H1 (cell line): ENCODE measurements at regions not wholly inside any gene's neighbourhood (a gene's known extent, or its start where the extent isn't known, plus 50 kb on each side); places are given as distances from the start of the nearest gene placed in this dataset.

Source experiments
- CTCF ChIA-PET: fragments of 300-600 bp; sonication (Branson Sonifier 250); formaldehyde crosslinking; loops from one replicate; lab custom pipeline; 2021; ENCODE audit not compliant: partially characterized antibody; lab: Charles Lee
- POLR2A ChIA-PET: fragments of 300-600 bp; sonication (Branson Sonifier 250); formaldehyde crosslinking; loops from one replicate; lab custom pipeline; 2021; ENCODE audit warnings: inconsistent platforms; ENCODE audit not compliant: partially characterized antibody; lab: Charles Lee
- DNase-seq, 2 experiments: peaks; one replicate each; pipeline versions ENCODE4 v3.0.0 to v3.0.0-alpha.2; 2010 to 2022; ENCODE audit warnings: low spot score in 2 of 2, low read depth in 1 of 2, mixed read lengths in 1 of 2
- FAIRE-seq: peaks from 2 replicates; lab custom pipeline; 2011; peaks lifted over from hg19 to GRCh38; lab: Jason Lieb, UNC
- H2AFZ ChIP-seq: 2 replicates; pipeline ENCODE4 v1.8.1; 2012; ENCODE audit warnings: low read length, inconsistent platforms
- H2AK5ac ChIP-seq: 2 replicates; pipeline ENCODE4 v1.6.1; 2013; ENCODE audit warnings: low read depth, low read length
- H2BK120ac ChIP-seq: replicated peaks from 2 replicates; pipeline ENCODE3; 2013; ENCODE audit warnings: low read depth, low read length, inconsistent platforms
- H2BK12ac ChIP-seq: 2 replicates; pipeline ENCODE4 v1.6.1; 2013; ENCODE audit warnings: low read depth, low read length
- H2BK15ac ChIP-seq: 2 replicates; pipeline ENCODE4 v1.6.1; 2013; ENCODE audit warnings: low read length
- H2BK20ac ChIP-seq: 2 replicates; pipeline ENCODE4 v1.6.1; 2013; ENCODE audit warnings: low read length
- H2BK5ac ChIP-seq: 2 replicates; pipeline ENCODE4 v1.6.1; 2013; ENCODE audit warnings: low read depth, low read length
- H3K14ac ChIP-seq: 2 replicates; pipeline ENCODE4 v1.6.1; 2013; ENCODE audit warnings: inconsistent platforms; ENCODE audit not compliant: insufficient read length
- H3K18ac ChIP-seq: 2 replicates; pipeline ENCODE4 v1.6.1; 2013; ENCODE audit warnings: low read length; ENCODE audit errors: extremely low read depth
- H3K23ac ChIP-seq: 2 replicates; pipeline ENCODE4 v1.6.1; 2013; ENCODE audit warnings: inconsistent platforms; ENCODE audit not compliant: insufficient read length
- H3K23me2 ChIP-seq: 2 replicates; pipeline ENCODE4 v1.6.1; 2013; ENCODE audit warnings: low read depth, low read length
- H3K27ac ChIP-seq: 2 replicates; pipeline ENCODE4 v1.6.1; 2011; ENCODE audit warnings: low read depth, low read length, inconsistent platforms
- H3K27me3 ChIP-seq, 4 experiments: replicated peaks in 1 of 4; 1 replicate in 1 of 4; 2 replicates in 3 of 4; pipeline versions ENCODE4 v1.6.1 to v1.8.1; 2011 to 2013; ENCODE audit warnings: low read length in 3 of 4, mild to moderate bottlenecking in 3 of 4, inconsistent platforms in 2 of 4, mixed read lengths in 2 of 4, moderate library complexity in 1 of 4; ENCODE audit not compliant: control insufficient read depth in 3 of 4, insufficient read depth in 3 of 4; ENCODE audit errors: extremely low read depth in 1 of 4
- H3K36me3 ChIP-seq, 4 experiments: 2 replicates each; pipeline versions ENCODE4 v1.6.1 to v1.8.1; 2011 to 2013; ENCODE audit warnings: mild to moderate bottlenecking in 4 of 4, low read length in 3 of 4, moderate library complexity in 2 of 4, control low read depth in 1 of 4, inconsistent platforms in 1 of 4; ENCODE audit not compliant: insufficient read depth in 4 of 4, control insufficient read depth in 2 of 4
- H3K4ac ChIP-seq: replicated peaks from 2 replicates; pipeline ENCODE3; 2013; ENCODE audit warnings: low read length, low read depth, mixed read lengths, inconsistent platforms; ENCODE audit not compliant: insufficient read length
- H3K4me1 ChIP-seq, 4 experiments: replicated peaks in 1 of 4; 1 replicate in 1 of 4; 2 replicates in 3 of 4; pipeline versions ENCODE4 v1.6.1 to v1.8.1; 2011 to 2013; ENCODE audit warnings: low read length in 3 of 4, inconsistent platforms in 2 of 4, mixed read lengths in 1 of 4; ENCODE audit not compliant: insufficient read depth in 4 of 4, control insufficient read depth in 3 of 4
- H3K4me2 ChIP-seq, 2 experiments: 2 replicates each; pipeline versions ENCODE4 v1.6.1 to v1.8.1; 2011 to 2013; ENCODE audit warnings: low read depth in 2 of 2, low read length in 2 of 2, control low read depth in 1 of 2, inconsistent platforms in 1 of 2, mild to moderate bottlenecking in 1 of 2; ENCODE audit not compliant: insufficient read depth in 1 of 2
- H3K4me3 ChIP-seq, 4 experiments: fragments of 200-600, 300-600 bp in 1 of 4; sonication (generic), shearing (Covaris generic), sonication (Bioruptor Twin) in 1 of 4; 2 replicates each; pipeline versions ENCODE4 v1.5.1 to v1.8.1; 2011 to 2016; ENCODE audit warnings: low read length in 4 of 4, low read depth in 3 of 4, control low read depth in 2 of 4, inconsistent platforms in 2 of 4, mild to moderate bottlenecking in 2 of 4, mixed read lengths in 1 of 4, moderate library complexity in 1 of 4; ENCODE audit not compliant: insufficient read depth in 2 of 4; ENCODE audit errors: extremely low read depth in 1 of 4
- H3K56ac ChIP-seq: replicated peaks from 2 replicates; pipeline ENCODE3; 2013; ENCODE audit warnings: low read depth, mild to moderate bottlenecking, mixed read lengths, low read length, inconsistent platforms; ENCODE audit not compliant: insufficient read length
- H3K79me1 ChIP-seq: 2 replicates; pipeline ENCODE4 v1.6.1; 2013; ENCODE audit warnings: low read depth, low read length, control low read depth
- H3K79me2 ChIP-seq, 2 experiments: 2 replicates each; pipeline versions ENCODE4 v1.6.1 to v1.8.1; 2012 to 2013; ENCODE audit warnings: low read length in 2 of 2, mild to moderate bottlenecking in 2 of 2, inconsistent platforms in 1 of 2; ENCODE audit not compliant: insufficient read depth in 2 of 2, control insufficient read depth in 1 of 2
- H3K9ac ChIP-seq, 4 experiments: replicated peaks in 1 of 4; 1 replicate in 1 of 4; 2 replicates in 3 of 4; pipeline versions ENCODE4 v1.6.1 to v1.8.1; 2011 to 2013; ENCODE audit warnings: low read depth in 3 of 4, low read length in 3 of 4, control low read depth in 2 of 4, mild to moderate bottlenecking in 2 of 4, moderate library complexity in 2 of 4, inconsistent platforms in 1 of 4; ENCODE audit errors: extremely low read depth in 1 of 4
- H3K9me3 ChIP-seq, 2 experiments: 2 replicates each; pipeline versions ENCODE4 v1.6.1 to v1.8.1; 2012 to 2013; ENCODE audit warnings: mild to moderate bottlenecking in 2 of 2, moderate library complexity in 2 of 2, control low read depth in 1 of 2, inconsistent platforms in 1 of 2, low read depth in 1 of 2, low read length in 1 of 2, mixed read lengths in 1 of 2; ENCODE audit not compliant: insufficient read depth in 2 of 2
- H4K20me1 ChIP-seq, 2 experiments: replicated peaks in 1 of 2; 2 replicates each; pipeline versions ENCODE3 to v1.8.1; 2011 to 2013; ENCODE audit warnings: inconsistent platforms in 2 of 2, low read length in 2 of 2, mild to moderate bottlenecking in 1 of 2; ENCODE audit not compliant: insufficient read depth in 2 of 2, control insufficient read depth in 1 of 2
- H4K5ac ChIP-seq: 2 replicates; pipeline ENCODE4 v1.6.1; 2013; ENCODE audit warnings: low read length, low read depth, mixed read lengths, inconsistent platforms; ENCODE audit not compliant: insufficient read length
- H4K8ac ChIP-seq: 2 replicates; pipeline ENCODE4 v1.8.0; 2013; ENCODE audit warnings: mild to moderate bottlenecking, moderate library complexity, low read length, inconsistent platforms; ENCODE audit not compliant: insufficient read depth; ENCODE audit errors: extremely low read depth
- H4K91ac ChIP-seq: replicated peaks from 2 replicates; pipeline ENCODE3; 2013; ENCODE audit warnings: low read length, mixed read lengths, inconsistent platforms; ENCODE audit not compliant: insufficient read length
- ASH2L ChIP-seq: fragments of 200-600, 300-600 bp; sonication (generic); IDR thresholded peaks from one replicate; pipeline ENCODE4 v1.7.1; 2017; ENCODE audit warnings: low read length
- BCL11A ChIP-seq, 2 experiments: IDR thresholded peaks; one replicate each; pipeline ENCODE4 v1.6.1; 2011; ENCODE audit warnings: low read depth in 2 of 2, low read length in 2 of 2, mild to moderate bottlenecking in 2 of 2
- CTBP2 ChIP-seq: IDR thresholded peaks from 2 replicates; pipeline ENCODE4 v1.7.0; 2011; ENCODE audit warnings: borderline replicate concordance, mild to moderate bottlenecking, moderate library complexity, mixed read lengths, low read length; ENCODE audit not compliant: insufficient read depth, insufficient read length
- FOSL1 ChIP-seq: IDR thresholded peaks from 2 replicates; pipeline ENCODE4 v1.6.1; 2011; ENCODE audit warnings: mild to moderate bottlenecking, low read depth, low read length, moderate library complexity; ENCODE audit not compliant: insufficient read depth
- MAFK ChIP-seq: IDR thresholded peaks from 2 replicates; pipeline ENCODE4 v1.6.1; 2012; ENCODE audit warnings: low read depth, mild to moderate bottlenecking, improper control_type of control experiment, low read length
- MAX ChIP-seq: IDR thresholded peaks from 2 replicates; pipeline ENCODE4 v1.6.1; 2012; ENCODE audit warnings: inconsistent platforms
- PHF8 ChIP-seq: fragments of 200-600 bp; sonication (generic); conservative IDR thresholded peaks from 2 replicates; pipeline ENCODE4 v1.7.1; 2012; ENCODE audit warnings: low read depth, mild to moderate bottlenecking, inconsistent platforms, low read length, moderate library complexity
- POLR2A ChIP-seq, 2 experiments: IDR thresholded peaks; 1 replicate in 1 of 2; 2 replicates in 1 of 2; pipeline ENCODE4 v1.6.1; 2011; ENCODE audit warnings: low read depth in 2 of 2, low read length in 2 of 2, mild to moderate bottlenecking in 2 of 2; ENCODE audit errors: control extremely low read depth in 1 of 2
- POLR2AphosphoS5 ChIP-seq: IDR thresholded peaks from 2 replicates; pipeline ENCODE4 v1.6.1; 2011; ENCODE audit warnings: low read depth, low read length
- SAP30 ChIP-seq: fragments of 300-600 bp; sonication (generic); IDR thresholded peaks from 2 replicates; pipeline ENCODE4 v1.7.1; 2012; ENCODE audit warnings: low read length, moderate library complexity, mild to moderate bottlenecking, inconsistent platforms; ENCODE audit not compliant: insufficient read depth, insufficient replicate concordance
- SIRT6 ChIP-seq: IDR thresholded peaks from one replicate; pipeline ENCODE4 v1.7.1; 2012; ENCODE audit warnings: low read length, inconsistent platforms
- SIX5 ChIP-seq: IDR thresholded peaks from 2 replicates; pipeline ENCODE4 v1.6.1; 2011; ENCODE audit warnings: mild to moderate bottlenecking, low read depth, low read length
- SP4 ChIP-seq: IDR thresholded peaks from 2 replicates; pipeline ENCODE4 v1.6.1; 2012; ENCODE audit warnings: low read length, inconsistent platforms
- TAF1 ChIP-seq: IDR thresholded peaks from 2 replicates; pipeline ENCODE4 v1.6.1; 2011; ENCODE audit warnings: mild to moderate bottlenecking, low read depth, low read length
- TBP ChIP-seq: IDR thresholded peaks from 2 replicates; pipeline ENCODE4 v1.6.1; 2011; ENCODE audit warnings: low read depth, low read length, improper control_type of control experiment
- TCF12 ChIP-seq: IDR thresholded peaks from 2 replicates; pipeline ENCODE4 v1.6.1; 2011; ENCODE audit warnings: low read depth, mild to moderate bottlenecking, low read length
- YY1 ChIP-seq: IDR thresholded peaks from 2 replicates; pipeline ENCODE4 v1.6.1; 2011; ENCODE audit warnings: low read depth, mild to moderate bottlenecking, low read length
- WGBS, 2 experiments: shearing (Covaris generic) in 1 of 2; methylation state at CpG; one replicate each; pipeline versions ENCODE4 v1.1.6 to v1.1.7; 2013 to 2015; ENCODE audit warnings: low lambda C conversion rate in 2 of 2, mixed read lengths in 2 of 2, inconsistent platforms in 1 of 2, low coverage in 1 of 2, missing lambda C conversion rate in 1 of 2; ENCODE audit not compliant: insufficient replicate concordance in 2 of 2, insufficient coverage in 1 of 2, insufficient read length in 1 of 2; ENCODE audit errors: extremely low coverage in 1 of 2, missing lambda C conversion rate in 1 of 2; 5-methylcytosine and 5-hydroxymethylcytosine counted together

GRCh38 chr18:11324510-11324909 lies 175.1 kb upstream of the PIEZO2 start:
- Histone ChIP-seq H2BK12ac (no peak overlapping the region), H2AFZ (no peak overlapping the region), H2BK5ac (no peak overlapping the region), H3K4ac (no peak overlapping the region), H3K9me3 (no peaks in the 10 kb centered on the region), H2BK15ac (no peak overlapping the region), H3K79me2 (no peaks in the 10 kb centered on the region), H3K23ac (no peak overlapping the region), H2BK120ac (no peak overlapping the region), H3K23me2 (no peaks in the 10 kb centered on the region), H2BK20ac (no peak overlapping the region), H3K18ac (no peak overlapping the region), H4K8ac (no peak overlapping the region), H3K4me1 (no peaks in the 10 kb centered on the region), H4K20me1 (no peaks in the 10 kb centered on the region), H3K9ac (no peak overlapping the region), H3K14ac (no peak overlapping the region), H3K56ac (no peak overlapping the region), H3K27ac (no peak overlapping the region), H3K4me2 (no peak overlapping the region), H3K79me1 (no peaks in the 10 kb centered on the region), H2AK5ac (no peak overlapping the region), H4K91ac (no peak overlapping the region), H3K4me3 (no peak overlapping the region), H3K27me3 (no peaks in the 10 kb centered on the region), H4K5ac (no peak overlapping the region), H3K36me3 (no peaks in the 10 kb centered on the region)
- ChIA-PET CTCF (interaction anchor here (0.8 to 2.4 kb wide), 3 partner anchors 14 to 229 kb away, joined by 3 to 6 read pairs (median 5); no protein-coding TSS in a partner anchor), POLR2A (no interaction called here)
- DNase-seq: no peak
- 84% methylated on average over 2 of the region's 2 CpGs; no CpG with 5 or more reads in 1 of the 2 experiments for WGBS, 2 experiments
- FAIRE-seq: no peak
- TF ChIP-seq YY1: no peak
- TF ChIP-seq TCF12: no peak
- no peak for TF ChIP-seq ASH2L
- no peak for TF ChIP-seq MAX
- TF ChIP-seq SAP30: no peak
- TF ChIP-seq SP4: no peak
- TF ChIP-seq TAF1: no peak
- no peak for TF ChIP-seq PHF8
- no peak for TF ChIP-seq SIRT6
- no peak for TF ChIP-seq POLR2AphosphoS5
- no peak for TF ChIP-seq BCL11A (IDR thresholded peaks at IDR 0.05; ENCODE audit: low read depth in 2 of 2, low read length in 2 of 2)
- TF ChIP-seq TBP: no peak
- no peak for TF ChIP-seq POLR2A (IDR thresholded peaks at IDR 0.05; ENCODE audit: control extremely low read depth in 1 of 2, low read depth in 2 of 2, low read length in 2 of 2)
- TF ChIP-seq FOSL1: no peak
- no peak for TF ChIP-seq MAFK
- TF ChIP-seq SIX5: no peak
- no peak for TF ChIP-seq CTBP2
